Vagina (tissue), 2 donors: ENCODE measurements at regions not wholly inside any gene's neighbourhood (a gene's known extent, or its start where the extent isn't known, plus 50 kb on each side); places are given as distances from the start of the nearest gene placed in this dataset.

Experiments
- DNase-seq, 2 donors: peaks; one replicate each; pipeline ENCODE4 v3.0.0-alpha.2; 2017; ENCODE audit errors: extremely low spot score in 2 of 2
- H3K27ac ChIP-seq: fragments of 200-600 bp; sonication (generic); one replicate; pipeline ENCODE4 v1.5.1; 2019
- H3K27me3 ChIP-seq: fragments of 200-600 bp; sonication (generic); one replicate; pipeline ENCODE4 v1.5.1; 2019
- H3K36me3 ChIP-seq, 2 donors: fragments of 200-600 bp; sonication (generic); one replicate each; pipeline ENCODE4 v1.5.1; 2017 to 2019
- H3K4me1 ChIP-seq: fragments of 200-600 bp; sonication (generic); one replicate; pipeline ENCODE4 v1.5.1; 2019
- H3K4me3 ChIP-seq, 2 donors: fragments of 200-600 bp; sonication (generic); 1 replicate in 1 of 2; 2 replicates in 1 of 2; pipeline ENCODE4 v1.5.1; 2016 to 2019
- H3K9me3 ChIP-seq: fragments of 200-600 bp; sonication (generic); one replicate; pipeline ENCODE4 v1.5.1; 2019
- CTCF ChIP-seq, 3 experiments: fragments of 450-650 bp in 2 of 3; fragments of 200-600 bp in 1 of 3; sonication (generic) in 1 of 3; IDR thresholded peaks; one replicate each; pipeline ENCODE4 v1.5.1; 2017 to 2019; ENCODE audit warnings: antibody characterized with exemption in 3 of 3, mild to moderate bottlenecking in 2 of 3, moderate library complexity in 2 of 3
- POLR2A ChIP-seq, 2 donors: fragments of 450-650 bp; IDR thresholded peaks; one replicate each; pipeline ENCODE4 v1.6.1; 2017; ENCODE audit warnings: antibody characterized with exemption in 2 of 2, mild to moderate bottlenecking in 2 of 2, moderate library complexity in 2 of 2
- POLR2AphosphoS5 ChIP-seq, 2 donors: sonication (generic); formaldehyde crosslinking; IDR thresholded peaks; one replicate each; pipeline ENCODE4 v1.9.0; 2017; ENCODE audit warnings: antibody characterized with exemption in 2 of 2, mild to moderate bottlenecking in 2 of 2, low read depth in 1 of 2; ENCODE audit not compliant: insufficient read depth in 1 of 2
- intact Hi-C: fragments of 100-400 bp; cut with DNase I; formaldehyde crosslinking; loops from one replicate; pipeline ENCODE4 v1.15.1; 2023

DNA sequence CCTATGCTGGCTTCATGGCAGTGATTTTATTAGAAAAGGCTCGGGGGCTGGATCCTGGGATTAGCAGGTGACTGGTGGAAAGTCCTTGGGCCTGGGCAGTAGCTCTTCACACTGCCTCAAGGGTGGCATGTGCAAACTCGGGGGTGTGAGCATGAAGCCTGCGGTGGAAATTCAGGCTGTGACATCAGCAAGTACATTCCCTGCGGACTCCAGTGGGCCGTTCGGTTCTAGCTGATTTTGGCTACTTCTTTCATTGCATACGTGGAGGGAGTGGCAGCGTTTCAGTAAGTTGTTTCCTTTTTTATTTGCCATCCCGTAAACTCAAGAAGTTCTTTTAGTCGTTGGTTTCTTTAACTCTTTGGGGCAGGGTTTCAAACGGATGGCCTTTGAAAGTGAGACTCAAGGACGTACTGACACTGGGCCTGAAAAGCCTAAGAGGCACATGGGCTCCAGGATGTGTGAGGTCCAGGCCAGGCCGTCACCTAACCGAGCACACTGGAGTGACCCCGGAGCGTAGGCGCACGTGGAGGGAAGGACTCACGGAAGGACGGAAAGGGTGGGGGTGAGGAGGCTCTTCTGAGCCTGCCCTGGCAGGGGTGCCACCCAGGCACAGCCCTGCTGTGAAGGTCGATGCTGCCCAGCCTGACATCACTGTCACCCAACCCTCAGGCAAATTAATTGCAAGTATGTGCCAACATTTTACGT lies 104.0 kb upstream of the FRMD1 start:
- no peak overlapping the region for H3K27ac ChIP-seq
- H3K4me3 ChIP-seq, result no peak overlapping the region
- intact Hi-C loops, result no loop called here
- no peaks in the 10 kb centered on the region for H3K27me3 ChIP-seq
- no peak for TF ChIP-seq POLR2A (IDR thresholded peaks at IDR 0.05)
- no peak for TF ChIP-seq CTCF (IDR thresholded peaks at IDR 0.05)
- no peak for TF ChIP-seq POLR2AphosphoS5 (IDR thresholded peaks at IDR 0.05; ENCODE audit: insufficient read depth in 1 of 2, low read depth in 1 of 2)
- peaks cover 6% of the 10 kb centered on the region for H3K4me1 ChIP-seq
- no peaks in the 10 kb centered on the region for H3K9me3 ChIP-seq
- no peaks in the 10 kb centered on the region for H3K36me3 ChIP-seq
- peak; percentile 54 to 55 for DNase-seq

DNA sequence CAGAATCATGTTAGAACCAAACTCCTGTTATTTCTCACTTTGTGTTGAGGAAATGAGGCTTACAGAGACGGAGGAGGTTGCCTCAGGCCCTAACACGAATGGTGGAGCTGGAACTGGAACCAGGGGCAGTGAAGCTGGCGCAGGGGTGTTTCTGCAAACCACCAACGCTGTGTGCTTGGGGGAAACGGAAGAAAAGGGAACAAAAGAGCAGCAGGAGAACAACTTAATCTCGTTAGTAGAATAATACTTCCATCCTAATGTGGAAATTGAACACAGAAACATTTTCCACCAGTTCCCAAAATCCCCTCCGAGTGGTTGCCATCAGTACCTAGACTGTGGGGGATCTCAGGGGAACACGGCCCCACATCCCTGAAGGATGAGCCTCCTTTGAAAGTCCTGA lies 103.4 kb upstream of the FRMD1 start:
- no peak for TF ChIP-seq POLR2AphosphoS5 (IDR thresholded peaks at IDR 0.05; ENCODE audit: insufficient read depth in 1 of 2, low read depth in 1 of 2)
- no peak for TF ChIP-seq CTCF (IDR thresholded peaks at IDR 0.05)
- TF ChIP-seq POLR2A (IDR thresholded peaks at IDR 0.05), result no peak
- Histone ChIP-seq H3K27me3 (no peaks in the 10 kb centered on the region), H3K4me3 (no peak overlapping the region), H3K4me1 (peaks cover 6% of the 10 kb centered on the region), H3K27ac (no peak overlapping the region), H3K9me3 (no peaks in the 10 kb centered on the region), H3K36me3 (no peaks in the 10 kb centered on the region)
- peak in 1 of 2 donors; percentile 25 for DNase-seq
- intact Hi-C loops, result no loop called here

- Histone ChIP-seq H3K27me3 (no peaks in the 10 kb centered on the region), H3K36me3 (no peaks in the 10 kb centered on the region), H3K4me3 (no peak overlapping the region), H3K4me1 (peaks cover 6% of the 10 kb centered on the region), H3K9me3 (no peaks in the 10 kb centered on the region), H3K27ac (no peak overlapping the region)
- intact Hi-C loops, result no loop called here
- TF ChIP-seq POLR2AphosphoS5 (IDR thresholded peaks at IDR 0.05; ENCODE audit: insufficient read depth in 1 of 2, low read depth in 1 of 2) (no peak), CTCF (IDR thresholded peaks at IDR 0.05) (no peak), POLR2A (IDR thresholded peaks at IDR 0.05) (no peak)
- DNase-seq, result peak; percentile 64 to 82
Measured at GRCh38 chr6:168181876-168182275, 102.9 kb upstream of the FRMD1 start.

DNA sequence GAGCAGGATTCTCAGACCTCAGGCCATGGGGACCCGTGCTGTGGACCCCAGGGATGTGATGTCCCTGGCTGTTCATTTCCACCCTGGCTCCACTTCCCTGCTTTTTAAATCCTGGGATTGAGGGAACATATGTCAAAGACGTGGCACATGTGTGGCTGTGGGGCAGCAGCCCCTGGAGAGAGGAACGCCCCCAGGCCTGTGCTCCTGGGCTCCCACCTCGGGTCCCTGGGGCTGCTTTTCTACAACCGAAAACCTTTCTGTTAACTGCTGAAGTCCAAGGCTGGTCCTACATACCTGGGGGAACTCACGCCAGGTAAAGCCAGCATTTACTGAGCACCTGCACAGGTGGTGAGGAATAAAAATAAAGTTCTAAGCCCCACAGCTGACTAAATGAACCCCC lies 102.3 kb upstream of the FRMD1 start:
- no peak for TF ChIP-seq POLR2AphosphoS5 (IDR thresholded peaks at IDR 0.05; ENCODE audit: insufficient read depth in 1 of 2, low read depth in 1 of 2)
- Histone ChIP-seq H3K4me1 (peaks cover 6% of the 10 kb centered on the region), H3K4me3 (no peak overlapping the region), H3K27me3 (no peaks in the 10 kb centered on the region), H3K27ac (no peak overlapping the region), H3K36me3 (no peaks in the 10 kb centered on the region), H3K9me3 (no peaks in the 10 kb centered on the region)
- peak in 1 of 2 donors; percentile 22 for DNase-seq
- intact Hi-C loops, result no loop called here

DNA sequence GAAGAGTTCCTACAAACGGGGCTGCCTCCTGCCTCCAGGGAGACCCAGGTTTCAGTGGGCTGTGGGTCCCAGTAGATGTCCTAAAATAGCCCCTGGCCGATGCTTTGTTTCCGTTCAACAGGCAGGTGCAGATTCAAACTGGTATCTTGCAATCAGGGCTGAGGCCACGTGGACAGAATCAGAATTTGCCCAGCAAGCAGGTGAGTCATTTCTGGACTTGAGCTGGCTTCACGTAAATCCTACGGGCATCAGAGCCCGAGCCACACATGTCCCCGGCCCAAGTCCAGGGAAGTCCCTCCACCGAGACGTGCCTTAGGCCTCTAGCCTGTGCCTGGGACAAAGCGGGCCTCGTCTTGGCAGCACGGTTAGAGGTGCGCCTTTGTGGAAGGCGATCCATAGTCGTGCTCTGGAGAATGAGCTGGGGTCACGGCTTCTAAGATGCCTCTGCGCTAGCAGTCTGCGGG lies 101.6 kb upstream of the FRMD1 start:
- DNase-seq, result peak; percentile 62 to 81

More for the DNA sequence above, 101.6 kb upstream of the FRMD1 start:
- Histone ChIP-seq H3K27ac (no peak overlapping the region), H3K4me1 (peaks cover 6% of the 10 kb centered on the region), H3K4me3 (no peak overlapping the region), H3K36me3 (no peaks in the 10 kb centered on the region), H3K27me3 (no peaks in the 10 kb centered on the region), H3K9me3 (no peaks in the 10 kb centered on the region)
- TF ChIP-seq POLR2A (IDR thresholded peaks at IDR 0.05), result no peak
- TF ChIP-seq CTCF (IDR thresholded peaks at IDR 0.05), result no peak
- no peak for TF ChIP-seq POLR2AphosphoS5 (IDR thresholded peaks at IDR 0.05; ENCODE audit: insufficient read depth in 1 of 2, low read depth in 1 of 2)
- intact Hi-C loops, result no loop called here
